ENCODE measurements at regions not wholly inside any gene's neighbourhood (a gene's known extent, or its start where the extent isn't known, plus 50 kb on each side); places are given as distances from the start of the nearest gene placed in this dataset.

DNA sequence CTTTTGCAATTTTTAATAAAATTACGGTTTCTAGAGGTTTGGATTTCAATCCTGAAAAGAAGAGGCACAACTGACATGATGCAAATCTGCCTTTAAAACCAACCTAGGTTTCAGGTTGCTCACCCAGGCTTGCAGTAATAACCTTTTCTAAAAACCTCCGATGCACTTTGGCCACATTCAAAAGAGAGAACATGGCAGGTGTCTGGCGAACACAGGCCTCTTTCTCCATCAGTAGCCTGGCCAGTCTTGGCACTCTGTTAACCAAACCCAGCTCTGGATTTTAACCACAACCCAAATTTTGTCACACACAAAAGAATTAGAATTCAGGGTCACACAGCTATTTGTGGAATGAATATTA, 55.8 kb upstream of the MAFB start:
- TF ChIP-seq, protein P1, sequence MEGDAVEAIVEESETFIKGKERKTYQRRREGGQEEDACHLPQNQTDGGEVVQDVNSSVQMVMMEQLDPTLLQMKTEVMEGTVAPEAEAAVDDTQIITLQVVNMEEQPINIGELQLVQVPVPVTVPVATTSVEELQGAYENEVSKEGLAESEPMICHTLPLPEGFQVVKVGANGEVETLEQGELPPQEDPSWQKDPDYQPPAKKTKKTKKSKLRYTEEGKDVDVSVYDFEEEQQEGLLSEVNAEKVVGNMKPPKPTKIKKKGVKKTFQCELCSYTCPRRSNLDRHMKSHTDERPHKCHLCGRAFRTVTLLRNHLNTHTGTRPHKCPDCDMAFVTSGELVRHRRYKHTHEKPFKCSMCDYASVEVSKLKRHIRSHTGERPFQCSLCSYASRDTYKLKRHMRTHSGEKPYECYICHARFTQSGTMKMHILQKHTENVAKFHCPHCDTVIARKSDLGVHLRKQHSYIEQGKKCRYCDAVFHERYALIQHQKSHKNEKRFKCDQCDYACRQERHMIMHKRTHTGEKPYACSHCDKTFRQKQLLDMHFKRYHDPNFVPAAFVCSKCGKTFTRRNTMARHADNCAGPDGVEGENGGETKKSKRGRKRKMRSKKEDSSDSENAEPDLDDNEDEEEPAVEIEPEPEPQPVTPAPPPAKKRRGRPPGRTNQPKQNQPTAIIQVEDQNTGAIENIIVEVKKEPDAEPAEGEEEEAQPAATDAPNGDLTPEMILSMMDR (IDR thresholded peaks at IDR 0.05 in 2 of 3, conservative IDR thresholded peaks at IDR 0.05 in 1 of 3; ENCODE audit: borderline replicate concordance in 1 of 3, insufficient read depth in 1 of 3, low read depth in 2 of 3, low read length in 2 of 3) = no peak
- no peak for TF ChIP-seq CEBPB (IDR thresholded peaks at IDR 0.05; ENCODE audit: low read depth)
- TF ChIP-seq, protein P2, sequence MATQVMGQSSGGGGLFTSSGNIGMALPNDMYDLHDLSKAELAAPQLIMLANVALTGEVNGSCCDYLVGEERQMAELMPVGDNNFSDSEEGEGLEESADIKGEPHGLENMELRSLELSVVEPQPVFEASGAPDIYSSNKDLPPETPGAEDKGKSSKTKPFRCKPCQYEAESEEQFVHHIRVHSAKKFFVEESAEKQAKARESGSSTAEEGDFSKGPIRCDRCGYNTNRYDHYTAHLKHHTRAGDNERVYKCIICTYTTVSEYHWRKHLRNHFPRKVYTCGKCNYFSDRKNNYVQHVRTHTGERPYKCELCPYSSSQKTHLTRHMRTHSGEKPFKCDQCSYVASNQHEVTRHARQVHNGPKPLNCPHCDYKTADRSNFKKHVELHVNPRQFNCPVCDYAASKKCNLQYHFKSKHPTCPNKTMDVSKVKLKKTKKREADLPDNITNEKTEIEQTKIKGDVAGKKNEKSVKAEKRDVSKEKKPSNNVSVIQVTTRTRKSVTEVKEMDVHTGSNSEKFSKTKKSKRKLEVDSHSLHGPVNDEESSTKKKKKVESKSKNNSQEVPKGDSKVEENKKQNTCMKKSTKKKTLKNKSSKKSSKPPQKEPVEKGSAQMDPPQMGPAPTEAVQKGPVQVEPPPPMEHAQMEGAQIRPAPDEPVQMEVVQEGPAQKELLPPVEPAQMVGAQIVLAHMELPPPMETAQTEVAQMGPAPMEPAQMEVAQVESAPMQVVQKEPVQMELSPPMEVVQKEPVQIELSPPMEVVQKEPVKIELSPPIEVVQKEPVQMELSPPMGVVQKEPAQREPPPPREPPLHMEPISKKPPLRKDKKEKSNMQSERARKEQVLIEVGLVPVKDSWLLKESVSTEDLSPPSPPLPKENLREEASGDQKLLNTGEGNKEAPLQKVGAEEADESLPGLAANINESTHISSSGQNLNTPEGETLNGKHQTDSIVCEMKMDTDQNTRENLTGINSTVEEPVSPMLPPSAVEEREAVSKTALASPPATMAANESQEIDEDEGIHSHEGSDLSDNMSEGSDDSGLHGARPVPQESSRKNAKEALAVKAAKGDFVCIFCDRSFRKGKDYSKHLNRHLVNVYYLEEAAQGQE (IDR thresholded peaks at IDR 0.05; ENCODE audit: low read depth) = no peak
- no peak for TF ChIP-seq YY1 (IDR thresholded peaks at IDR 0.05; ENCODE audit: extremely low read depth, insufficient replicate concordance, low read depth, low read length)
- TF ChIP-seq EZH2 (IDR thresholded peaks at IDR 0.05) = no peak
- no peak for TF ChIP-seq POLR2A (IDR thresholded peaks at IDR 0.05; ENCODE audit: borderline replicate concordance, extremely low read depth, insufficient read depth, insufficient read length)
- no peak for TF ChIP-seq EZH2phosphoT487 (IDR thresholded peaks at IDR 0.05; ENCODE audit: borderline replicate concordance)
- TF ChIP-seq, protein P3, sequence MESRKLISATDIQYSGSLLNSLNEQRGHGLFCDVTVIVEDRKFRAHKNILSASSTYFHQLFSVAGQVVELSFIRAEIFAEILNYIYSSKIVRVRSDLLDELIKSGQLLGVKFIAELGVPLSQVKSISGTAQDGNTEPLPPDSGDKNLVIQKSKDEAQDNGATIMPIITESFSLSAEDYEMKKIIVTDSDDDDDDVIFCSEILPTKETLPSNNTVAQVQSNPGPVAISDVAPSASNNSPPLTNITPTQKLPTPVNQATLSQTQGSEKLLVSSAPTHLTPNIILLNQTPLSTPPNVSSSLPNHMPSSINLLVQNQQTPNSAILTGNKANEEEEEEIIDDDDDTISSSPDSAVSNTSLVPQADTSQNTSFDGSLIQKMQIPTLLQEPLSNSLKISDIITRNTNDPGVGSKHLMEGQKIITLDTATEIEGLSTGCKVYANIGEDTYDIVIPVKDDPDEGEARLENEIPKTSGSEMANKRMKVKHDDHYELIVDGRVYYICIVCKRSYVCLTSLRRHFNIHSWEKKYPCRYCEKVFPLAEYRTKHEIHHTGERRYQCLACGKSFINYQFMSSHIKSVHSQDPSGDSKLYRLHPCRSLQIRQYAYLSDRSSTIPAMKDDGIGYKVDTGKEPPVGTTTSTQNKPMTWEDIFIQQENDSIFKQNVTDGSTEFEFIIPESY (IDR thresholded peaks at IDR 0.05; ENCODE audit: extremely low read depth, insufficient replicate concordance, low read length) = no peak
- TF ChIP-seq, protein P4, sequence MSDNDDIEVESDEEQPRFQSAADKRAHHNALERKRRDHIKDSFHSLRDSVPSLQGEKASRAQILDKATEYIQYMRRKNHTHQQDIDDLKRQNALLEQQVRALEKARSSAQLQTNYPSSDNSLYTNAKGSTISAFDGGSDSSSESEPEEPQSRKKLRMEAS (IDR thresholded peaks at IDR 0.05) = no peak
- no peak for TF ChIP-seq SIN3A (IDR thresholded peaks at IDR 0.05; ENCODE audit: low read depth)
- no peak for TF ChIP-seq ZNF274 (IDR thresholded peaks at IDR 0.05; ENCODE audit: low read depth, low read length)
